GM23338 (cell line): ENCODE measurements at regions not wholly inside any gene's neighbourhood (a gene's known extent, or its start where the extent isn't known, plus 50 kb on each side); places are given as distances from the start of the nearest gene placed in this dataset.

Experiments
- ATAC-seq: fragments of 200-7000 bp; cut with Tn5 transposase; 3 replicates; pipeline ENCODE4 v1.9.1; 2020
- DNase-seq: peaks from one replicate; pipeline ENCODE4 v3.0.0-alpha.2; 2015; ENCODE audit warnings: low spot score
- H2AFZ ChIP-seq: fragments of 200-600 bp; sonication (generic); 2 replicates; pipeline ENCODE4 v1.8.0; 2016; ENCODE audit warnings: antibody characterized with exemption, mild to moderate bottlenecking, moderate library complexity
- H3F3A ChIP-seq: fragments of 200-600 bp; sonication (generic); replicated peaks from 2 replicates; pipeline ENCODE4 v1.8.0; 2017; ENCODE audit warnings: antibody characterized with exemption, mixed run types, low read depth
- H3K27ac ChIP-seq: fragments of 200-600 bp; sonication (generic); 2 replicates; pipeline ENCODE4 v1.6.1; 2016; ENCODE audit warnings: low read depth
- H3K27me3 ChIP-seq: fragments of 200-600 bp; sonication (generic); 2 replicates; pipeline ENCODE4 v1.8.0; 2016; ENCODE audit warnings: mild to moderate bottlenecking, mixed run types, moderate library complexity; ENCODE audit not compliant: insufficient read depth
- H3K36me3 ChIP-seq: fragments of 200-600 bp; sonication (generic); 2 replicates; pipeline ENCODE4 v1.8.0; 2016; ENCODE audit warnings: mild to moderate bottlenecking; ENCODE audit not compliant: insufficient read depth
- H3K4me1 ChIP-seq: fragments of 200-600 bp; sonication (generic); 2 replicates; pipeline ENCODE4 v1.8.0; 2016; ENCODE audit warnings: mild to moderate bottlenecking, moderate library complexity; ENCODE audit not compliant: insufficient read depth
- H3K4me2 ChIP-seq: fragments of 200-600 bp; sonication (generic); 2 replicates; pipeline ENCODE4 v1.7.1; 2017; ENCODE audit warnings: mixed run types
- H3K4me3 ChIP-seq: fragments of 200-600 bp; sonication (generic); 2 replicates; pipeline ENCODE4 v1.6.1; 2016; ENCODE audit warnings: mixed run types
- H3K79me2 ChIP-seq: fragments of 200-600 bp; sonication (generic); replicated peaks from 2 replicates; pipeline ENCODE4 v1.8.0; 2017; ENCODE audit warnings: mild to moderate bottlenecking; ENCODE audit not compliant: insufficient read depth
- H3K9me2 ChIP-seq: fragments of 200-600 bp; sonication (generic); 2 replicates; pipeline ENCODE4 v1.8.0; 2017; ENCODE audit not compliant: insufficient read depth
- H4K20me1 ChIP-seq: fragments of 200-600 bp; sonication (generic); replicated peaks from 2 replicates; pipeline ENCODE4 v1.8.0; 2017; ENCODE audit warnings: mild to moderate bottlenecking; ENCODE audit not compliant: insufficient read depth
- H3K27ac Mint-ChIP-seq: 2 replicates; pipeline ENCODE4 v1.8.0; 2020; ENCODE audit warnings: inconsistent platforms, mild to moderate bottlenecking, moderate library complexity, mixed read lengths
- H3K27me3 Mint-ChIP-seq: 3 replicates; pipeline ENCODE4 v1.8.0; 2022; ENCODE audit warnings: low read depth, mild to moderate bottlenecking, moderate library complexity, mixed read lengths, inconsistent platforms; ENCODE audit not compliant: insufficient read depth, poor library complexity
- H3K36me3 Mint-ChIP-seq: 3 replicates; pipeline ENCODE4 v1.8.0; 2021; ENCODE audit warnings: low read depth, mild to moderate bottlenecking, inconsistent platforms, moderate library complexity, mixed read lengths
- H3K4me1 Mint-ChIP-seq: 3 replicates; pipeline ENCODE4 v1.8.0; 2020; ENCODE audit warnings: mild to moderate bottlenecking, inconsistent platforms, mixed read lengths
- H3K4me3 Mint-ChIP-seq: 3 replicates; pipeline ENCODE4 v1.8.0; 2021; ENCODE audit warnings: moderate library complexity, mild to moderate bottlenecking, inconsistent platforms, mixed read lengths
- H3K9me3 Mint-ChIP-seq: 3 replicates; pipeline ENCODE4 v1.8.0; 2020; ENCODE audit warnings: moderate library complexity, mild to moderate bottlenecking, inconsistent platforms, mixed read lengths
- EZH2 ChIP-seq: fragments of 200-600 bp; sonication (generic); IDR thresholded peaks from one replicate; pipeline ENCODE4 v1.8.0; 2017; ENCODE audit warnings: antibody characterized with exemption, mild to moderate bottlenecking, low read depth; ENCODE audit not compliant: unreplicated experiment
- EZH2phosphoT487 ChIP-seq: fragments of 200-600 bp; sonication (generic); IDR thresholded peaks from one replicate; pipeline ENCODE4 v1.8.1; 2018; ENCODE audit warnings: antibody characterized with exemption; ENCODE audit not compliant: unreplicated experiment
- JUNB ChIP-seq: IDR thresholded peaks from one replicate; pipeline ENCODE4 v1.6.1; 2016; ENCODE audit warnings: antibody characterized with exemption; ENCODE audit not compliant: unreplicated experiment
- NANOG ChIP-seq: IDR thresholded peaks from 2 replicates; pipeline ENCODE4 v1.6.1; 2016; ENCODE audit warnings: antibody characterized with exemption, borderline replicate concordance
- POLR2AphosphoS5 ChIP-seq: IDR thresholded peaks from 2 replicates; pipeline ENCODE4 v1.6.1; 2016; ENCODE audit warnings: antibody characterized with exemption, low read depth
- STAT1 ChIP-seq: IDR thresholded peaks from one replicate; pipeline ENCODE4 v1.6.1; 2016; ENCODE audit warnings: antibody characterized with exemption; ENCODE audit not compliant: unreplicated experiment
- ZNF114 ChIP-seq: fragments of 250-450 bp; sonication (Bioruptor Pico); IDR thresholded peaks from 2 replicates; pipeline ENCODE4 v1.5.0; 2020; ENCODE audit warnings: mild to moderate bottlenecking, moderate library complexity
- ZNF331 ChIP-seq: fragments of 250-450 bp; sonication (Bioruptor Pico); IDR thresholded peaks from 2 replicates; pipeline ENCODE4 v1.5.0; 2020; ENCODE audit warnings: low read depth, mild to moderate bottlenecking, moderate library complexity
- ZNF462 ChIP-seq: fragments of 250-450 bp; sonication (Bioruptor Pico); IDR thresholded peaks from 2 replicates; pipeline ENCODE4 v1.5.0; 2020; ENCODE audit warnings: mild to moderate bottlenecking, moderate library complexity

GRCh38 chr12:91902860-91903683, 242.6 kb downstream of the BTG1 start (continued):
- TF ChIP-seq ZNF462 (no peak), JUNB (no peak), ZNF331 (no peak), STAT1 (no peak), POLR2AphosphoS5 (no peak), ZNF114 (no peak), EZH2 (no peak), NANOG (no peak)

GRCh38 chr12:91901381-91902074, 244.1 kb downstream of the BTG1 start:
- Mint-ChIP-seq H3K4me3 (no peak overlapping the region), H3K27ac (no peak overlapping the region), H3K36me3 (peaks cover 21% of the 10 kb centered on the region; the same call in 2 of the 3 replicates), H3K27me3 (no peaks in the 10 kb centered on the region), H3K4me1 (peaks cover 12% of the 10 kb centered on the region; the same call in 2 of the 3 replicates), H3K9me3 (peaks cover 12% of the 10 kb centered on the region; the same call in 2 of the 3 replicates)
- Histone ChIP-seq H3K4me2 (no peak overlapping the region), H3K36me3 (no peaks in the 10 kb centered on the region), H3K27ac (no peak overlapping the region), H3K4me3 (no peak overlapping the region), H3K27me3 (no peaks in the 10 kb centered on the region), H2AFZ (no peak overlapping the region; the same call in 1 of the 2 replicates), H3F3A (no peaks in the 10 kb centered on the region), H3K4me1 (no peaks in the 10 kb centered on the region), H4K20me1 (no peaks in the 10 kb centered on the region), H3K9me2 (peaks cover 9% of the 10 kb centered on the region), H3K79me2 (no peaks in the 10 kb centered on the region)
- ATAC-seq (no peak), DNase-seq (no peak)
- TF ChIP-seq ZNF462 = no peak
- no peak for TF ChIP-seq EZH2phosphoT487
- no peak for TF ChIP-seq STAT1
